ENCODE measurements at regions not wholly inside any gene's neighbourhood (a gene's known extent, or its start where the extent isn't known, plus 50 kb on each side); places are given as distances from the start of the nearest gene placed in this dataset.

- no peak overlapping the region for H3K4me3 Mint-ChIP-seq (ENCODE audit: unreplicated experiment)
- H3K36me3 Mint-ChIP-seq (ENCODE audit: low read depth, unreplicated experiment) = no peaks in the 10 kb centered on the region
- no peak overlapping the region for H3K27ac Mint-ChIP-seq (ENCODE audit: unreplicated experiment)
- DNase-seq (ENCODE audit: low spot score) = no peak
- peaks cover 3% of the 10 kb centered on the region for H3K27me3 Mint-ChIP-seq (ENCODE audit: unreplicated experiment)
- no peak for TF ChIP-seq CTCF (IDR thresholded peaks at IDR 0.05; ENCODE audit: unreplicated experiment)
- H3K9me3 Mint-ChIP-seq (ENCODE audit: unreplicated experiment) = no peaks in the 10 kb centered on the region
- no peaks in the 10 kb centered on the region for H3K4me1 Mint-ChIP-seq (ENCODE audit: unreplicated experiment)
Measured at GRCh38 chr10:113423981-113424721, 128.7 kb upstream of the HABP2 start.

- TF ChIP-seq CTCF (IDR thresholded peaks at IDR 0.05; ENCODE audit: unreplicated experiment) = no peak
- Mint-ChIP-seq H3K4me3 (ENCODE audit: unreplicated experiment) (no peak overlapping the region), H3K27ac (ENCODE audit: unreplicated experiment) (no peak overlapping the region), H3K36me3 (ENCODE audit: low read depth, unreplicated experiment) (no peaks in the 10 kb centered on the region), H3K27me3 (ENCODE audit: unreplicated experiment) (peaks cover 2% of the 10 kb centered on the region), H3K9me3 (ENCODE audit: unreplicated experiment) (no peaks in the 10 kb centered on the region), H3K4me1 (ENCODE audit: unreplicated experiment) (no peaks in the 10 kb centered on the region)
- DNase-seq (ENCODE audit: low spot score) = no peak
Measured at GRCh38 chr10:113425008-113425407, 127.8 kb upstream of the HABP2 start.

- Mint-ChIP-seq H3K27me3 (ENCODE audit: unreplicated experiment) (peaks cover 1% of the 10 kb centered on the region), H3K9me3 (ENCODE audit: unreplicated experiment) (no peaks in the 10 kb centered on the region), H3K27ac (ENCODE audit: unreplicated experiment) (no peak overlapping the region), H3K36me3 (ENCODE audit: low read depth, unreplicated experiment) (no peaks in the 10 kb centered on the region), H3K4me3 (ENCODE audit: unreplicated experiment) (no peak overlapping the region), H3K4me1 (ENCODE audit: unreplicated experiment) (no peaks in the 10 kb centered on the region)
- TF ChIP-seq CTCF (IDR thresholded peaks at IDR 0.05; ENCODE audit: unreplicated experiment) = no peak
- DNase-seq (ENCODE audit: low spot score) = no peak
Measured at GRCh38 chr10:113425541-113425951, 127.3 kb upstream of the HABP2 start.

- no peak overlapping the region for H3K27ac Mint-ChIP-seq (ENCODE audit: unreplicated experiment)
- no peak overlapping the region for H3K4me3 Mint-ChIP-seq (ENCODE audit: unreplicated experiment)
- peaks cover 1% of the 10 kb centered on the region for H3K27me3 Mint-ChIP-seq (ENCODE audit: unreplicated experiment)
- no peaks in the 10 kb centered on the region for H3K36me3 Mint-ChIP-seq (ENCODE audit: low read depth, unreplicated experiment)
- H3K9me3 Mint-ChIP-seq (ENCODE audit: unreplicated experiment) = no peaks in the 10 kb centered on the region
- no peak for DNase-seq (ENCODE audit: low spot score)
- H3K4me1 Mint-ChIP-seq (ENCODE audit: unreplicated experiment) = peaks cover 1% of the 10 kb centered on the region
- no peak for TF ChIP-seq CTCF (IDR thresholded peaks at IDR 0.05; ENCODE audit: unreplicated experiment)
Measured at GRCh38 chr10:113426181-113426877, 126.5 kb upstream of the HABP2 start.

- Mint-ChIP-seq H3K4me1 (ENCODE audit: unreplicated experiment) (peaks cover 8% of the 10 kb centered on the region), H3K27me3 (ENCODE audit: unreplicated experiment) (no peaks in the 10 kb centered on the region), H3K36me3 (ENCODE audit: low read depth, unreplicated experiment) (no peaks in the 10 kb centered on the region), H3K9me3 (ENCODE audit: unreplicated experiment) (no peaks in the 10 kb centered on the region), H3K4me3 (ENCODE audit: unreplicated experiment) (no peak overlapping the region), H3K27ac (ENCODE audit: unreplicated experiment) (no peak overlapping the region)
- no peak for TF ChIP-seq CTCF (IDR thresholded peaks at IDR 0.05; ENCODE audit: unreplicated experiment)
- DNase-seq (ENCODE audit: low spot score) = no peak
Measured at GRCh38 chr10:113427236-113427735, 125.6 kb upstream of the HABP2 start.
